ENCODE measurements at regions not wholly inside any gene's neighbourhood (a gene's known extent, or its start where the extent isn't known, plus 50 kb on each side); places are given as distances from the start of the nearest gene placed in this dataset.

GRCh38 chr6:132142768-132143167 is 191.6 kb upstream of the CCN2 start (continued):
- no peak for TF ChIP-seq TEAD3 (CRISPR knock-in tag; optimal IDR thresholded peaks at IDR 0.05; ENCODE audit: borderline replicate concordance)

- Histone ChIP-seq H3K4me1 (ENCODE audit: insufficient read depth, low read length) (no peaks in the 10 kb centered on the region), H3K27ac (ENCODE audit: extremely low read length, insufficient read depth, low read length) (no peak overlapping the region), H3K9me3 (ENCODE audit: low read length) (no peaks in the 10 kb centered on the region), H3K27me3 (ENCODE audit: control insufficient read depth in 1 of 2, insufficient read depth in 2 of 2, low read length in 2 of 2) (peaks cover 0 to 2% of the 10 kb centered on the region in 2 experiments; a peak in 1 of 5 replicates), H3K4me2 (ENCODE audit: low read depth, low read length) (no peak overlapping the region), H3K4me3 (replicated peaks in 1 of 3; ENCODE audit: insufficient read depth in 1 of 3, low read depth in 2 of 3, low read length in 3 of 3) (no peak overlapping the region), H3K9ac (ENCODE audit: insufficient read depth, low read depth, low read length) (no peak overlapping the region), H3K36me3 (replicated peaks in 1 of 2; ENCODE audit: control insufficient read depth in 1 of 2, insufficient read depth in 2 of 2, low read length in 2 of 2) (no peaks in the 10 kb centered on the region), H3K79me2 (ENCODE audit: insufficient read depth, low read length) (no peaks in the 10 kb centered on the region), H4K20me1 (ENCODE audit: insufficient read depth, low read length) (no peaks in the 10 kb centered on the region), H2AFZ (ENCODE audit: low read length) (no peak overlapping the region)
- no peak for DNase-seq (ENCODE audit: low spot score)
- FAIRE-seq: no peak
- intact Hi-C loops (cut with micrococcal nuclease; ENCODE audit: unreplicated experiment): no loop called here
- ChIA-PET POLR2A (no interaction called here), CTCF (ENCODE audit: low intra/inter-chr PET ratio, low total read pairs) (no interaction called here)
- TF ChIP-seq ATF6 (CRISPR knock-in tag; conservative IDR thresholded peaks at IDR 0.05) (no peak), ZSCAN9 (CRISPR knock-in tag; IDR thresholded peaks at IDR 0.05; ENCODE audit: borderline replicate concordance) (no peak), NFRKB (IDR thresholded peaks at IDR 0.05) (no peak), YEATS2 (CRISPR knock-in tag; IDR thresholded peaks at IDR 0.05; ENCODE audit: borderline replicate concordance) (no peak), MAFF (IDR thresholded peaks at IDR 0.05; ENCODE audit: low read depth, low read length) (no peak)
- WGBS (ENCODE audit: low lambda C conversion rate): 0% methylated on average over 1 of the region's 1 CpG
- BruUV-seq (replicated peaks): no TSS peak
- no peak for ATAC-seq
- in situ Hi-C loops (cut with HindIII; ENCODE audit: extremely low pct_ligation_motif_present, low pct_unique_long_range_greater_than_20kb): no loop called here
Observed at GRCh38 chr6:132142308-132142707, 191.1 kb upstream of the CCN2 start.

- H2AFZ ChIP-seq (ENCODE audit: low read length): no peak overlapping the region
- H3K27me3 ChIP-seq (ENCODE audit: control insufficient read depth in 1 of 2, insufficient read depth in 2 of 2, low read length in 2 of 2): 0 out of 5 replicates have a peak, but pooled peaks cover 0 to 2% of the 10 kb centered on the region in 2 experiments
- H3K79me2 ChIP-seq (ENCODE audit: insufficient read depth, low read length): no peaks in the 10 kb centered on the region
- H3K9me3 ChIP-seq (ENCODE audit: low read length): no peaks in the 10 kb centered on the region
- intact Hi-C loops (cut with micrococcal nuclease; ENCODE audit: unreplicated experiment): no loop called here
- H3K9ac ChIP-seq (ENCODE audit: insufficient read depth, low read depth, low read length): no peak overlapping the region
- FAIRE-seq: no peak
- H3K4me1 ChIP-seq (ENCODE audit: insufficient read depth, low read length): no peaks in the 10 kb centered on the region
- no peak overlapping the region for H3K4me3 ChIP-seq (replicated peaks in 1 of 3; ENCODE audit: insufficient read depth in 1 of 3, low read depth in 2 of 3, low read length in 3 of 3)
- BruUV-seq (replicated peaks): no TSS peak
- no peaks in the 10 kb centered on the region for H4K20me1 ChIP-seq (ENCODE audit: insufficient read depth, low read length)
- ChIA-PET CTCF (ENCODE audit: low intra/inter-chr PET ratio, low total read pairs) (no interaction called here), POLR2A (interaction anchor here (0.6 kb wide), 1 partner anchor 12 kb away, joined by 3 read pairs; no protein-coding TSS in a partner anchor)
- H3K4me2 ChIP-seq (ENCODE audit: low read depth, low read length): no peak overlapping the region
- no peaks in the 10 kb centered on the region for H3K36me3 ChIP-seq (replicated peaks in 1 of 2; ENCODE audit: control insufficient read depth in 1 of 2, insufficient read depth in 2 of 2, low read length in 2 of 2)
- WGBS (ENCODE audit: low lambda C conversion rate): 57% methylated on average over 3 of the region's 3 CpGs
- in situ Hi-C loops (cut with HindIII; ENCODE audit: extremely low pct_ligation_motif_present, low pct_unique_long_range_greater_than_20kb): no loop called here
- H3K27ac ChIP-seq (ENCODE audit: extremely low read length, insufficient read depth, low read length): no peak overlapping the region
- no peak for ATAC-seq
- no peak for DNase-seq (ENCODE audit: low spot score)
- no peak for TF ChIP-seq LRRFIP1 (CRISPR knock-in tag; conservative IDR thresholded peaks at IDR 0.05)
- no peak for TF ChIP-seq ZBTB38 (CRISPR knock-in tag; IDR thresholded peaks at IDR 0.05)
- no peak for TF ChIP-seq NFE2 (CRISPR knock-in tag; IDR thresholded peaks at IDR 0.05)
- no peak for TF ChIP-seq CERS6 (CRISPR knock-in tag; IDR thresholded peaks at IDR 0.05)
Observed at GRCh38 chr6:132140189-132140588, 189.0 kb upstream of the CCN2 start.

Data from HepG2 (cell line).